Activated T-cell treated with anti-CD3 and anti-CD28 coated beads for 1 hour (primary cell): ENCODE measurements at regions not wholly inside any gene's neighbourhood (a gene's known extent, or its start where the extent isn't known, plus 50 kb on each side); places are given as distances from the start of the nearest gene placed in this dataset.

Source experiments
- DNase-seq: peaks from one replicate; pipeline ENCODE4 v3.0.0-alpha.2; 2020; ENCODE audit warnings: low read depth

DNA sequence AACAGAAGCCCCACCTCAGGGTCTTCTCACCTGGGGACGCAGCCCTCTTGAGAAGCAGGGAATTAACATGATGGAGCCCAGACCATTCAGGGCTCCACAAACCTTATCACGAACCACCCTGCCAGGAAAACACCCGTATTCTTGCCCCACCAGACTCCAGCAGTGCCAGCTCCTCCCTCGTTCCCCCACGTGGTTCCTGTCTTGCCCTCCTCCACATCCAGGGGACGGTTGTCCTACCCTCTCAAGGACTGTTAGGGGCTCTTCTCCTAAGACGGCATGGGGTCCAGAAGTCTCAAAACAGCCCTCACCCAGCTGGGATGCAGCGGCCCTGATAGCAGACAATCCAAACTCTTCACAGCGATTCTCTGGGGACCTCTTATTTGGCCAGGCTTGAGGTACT, 372.2 kb upstream of the HS6ST1 start:
- DNase-seq = no peak

DNA sequence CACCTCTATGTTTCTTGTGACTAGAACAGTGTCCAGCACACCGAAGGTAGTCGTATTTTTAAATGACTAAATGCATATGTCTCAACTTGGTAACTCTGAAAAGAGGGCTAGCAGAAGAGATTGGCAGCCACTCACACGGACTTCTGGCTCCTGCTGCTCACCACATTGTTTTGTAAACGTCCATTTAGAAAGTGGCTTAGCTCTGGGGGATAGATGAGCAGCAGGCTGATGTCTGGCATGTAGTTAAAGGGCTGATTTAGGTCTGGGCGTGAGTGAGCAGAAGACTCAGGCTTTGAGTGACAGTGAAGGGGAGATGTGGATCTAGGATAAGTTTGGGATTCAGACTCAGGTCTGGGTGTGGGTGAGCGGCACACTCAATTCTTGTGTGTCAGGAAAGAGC, 372.9 kb upstream of the HS6ST1 start:
- no peak for DNase-seq

- no peak for DNase-seq
These were observed 374.5 kb upstream of the HS6ST1 start for GRCh38 chr2:128692895-128693742.

- no peak for DNase-seq
These were observed 375.0 kb upstream of the HS6ST1 start for GRCh38 chr2:128693743-128694029.

DNA sequence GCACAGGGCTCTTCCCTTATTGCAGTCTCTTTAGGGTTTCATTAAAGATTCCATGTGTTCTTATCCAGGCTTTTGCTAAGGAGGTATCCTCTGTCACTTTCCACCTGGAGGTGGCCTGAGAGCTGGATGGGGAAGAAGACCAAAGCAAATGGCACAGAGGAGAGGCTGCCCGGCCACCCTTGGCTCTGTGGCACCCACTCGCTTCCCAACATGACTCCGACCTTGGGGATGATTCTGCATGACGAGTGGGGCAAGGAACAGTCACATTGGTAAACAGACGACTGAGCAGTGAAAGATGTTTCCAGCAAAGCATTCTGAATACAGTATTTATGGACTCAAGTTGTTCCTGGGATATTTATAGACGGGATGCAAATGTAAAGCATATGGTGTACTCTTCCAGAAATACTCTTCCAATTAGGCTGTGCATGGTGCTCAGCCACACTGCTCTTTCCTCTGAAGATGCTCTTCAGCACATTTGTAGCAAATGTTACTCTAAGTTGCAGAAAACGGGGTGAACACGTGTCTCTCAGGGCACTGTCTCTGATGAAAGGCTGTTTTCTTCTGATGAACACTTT, 377.1 kb upstream of the HS6ST1 start:
- no peak for DNase-seq

- no peak for DNase-seq
These were observed 377.8 kb upstream of the HS6ST1 start for GRCh38 chr2:128696421-128696820.

DNA sequence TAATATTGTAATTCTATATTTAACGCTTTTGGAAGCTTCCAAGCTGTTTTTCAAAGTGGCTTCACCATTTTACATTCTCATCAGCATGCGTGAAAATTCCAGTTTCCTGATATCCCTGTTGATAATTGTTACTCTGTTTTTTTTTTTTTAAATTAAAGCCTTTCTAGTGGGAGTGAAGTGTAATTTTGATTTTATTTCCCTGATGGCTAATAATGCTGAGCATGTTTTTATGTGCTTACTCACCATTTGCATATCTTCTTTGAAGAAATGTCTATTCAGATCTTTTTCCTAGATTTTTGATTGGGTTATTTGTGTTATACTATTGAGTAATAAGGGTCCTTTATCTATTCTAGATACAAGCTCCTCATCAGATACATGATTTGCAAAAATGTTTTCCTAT, 382.8 kb upstream of the HS6ST1 start:
- no peak for DNase-seq

- no peak for DNase-seq
These were observed 383.9 kb upstream of the HS6ST1 start for GRCh38 chr2:128702616-128703015.

DNA sequence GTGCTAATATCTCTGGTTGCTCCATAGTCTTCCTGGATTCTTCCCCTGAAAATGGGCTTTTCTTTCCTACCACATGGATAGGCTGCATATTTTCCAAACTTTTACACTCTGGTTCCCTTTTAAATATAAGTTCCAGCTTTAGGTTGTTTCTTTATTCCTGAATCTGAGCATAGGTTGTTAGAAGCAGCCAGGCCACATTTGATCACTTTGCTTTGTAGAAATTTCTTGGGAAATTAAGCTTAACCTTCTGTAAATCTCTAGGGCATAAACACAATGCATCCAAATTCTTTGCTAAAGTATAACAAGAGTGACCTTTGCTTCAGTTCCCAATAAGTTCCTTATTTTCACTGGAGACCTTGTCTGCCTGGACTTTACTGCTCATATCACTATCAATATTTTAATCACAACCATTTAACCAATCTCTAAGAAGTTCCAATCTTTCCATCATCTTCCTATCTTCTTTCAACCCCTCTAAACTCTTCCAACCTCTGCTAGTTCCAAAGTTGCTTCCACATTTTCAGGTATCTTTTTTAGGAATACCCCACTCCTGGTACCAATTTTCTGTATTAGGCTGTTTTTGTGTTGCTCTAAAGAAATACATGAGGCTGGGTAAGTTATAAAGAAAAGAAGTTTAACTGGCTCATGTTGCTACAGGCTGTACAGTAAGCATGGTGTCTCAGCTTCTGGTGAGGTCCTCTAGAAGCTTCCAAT, 389.6 kb upstream of the HS6ST1 start:
- no peak for DNase-seq

DNA sequence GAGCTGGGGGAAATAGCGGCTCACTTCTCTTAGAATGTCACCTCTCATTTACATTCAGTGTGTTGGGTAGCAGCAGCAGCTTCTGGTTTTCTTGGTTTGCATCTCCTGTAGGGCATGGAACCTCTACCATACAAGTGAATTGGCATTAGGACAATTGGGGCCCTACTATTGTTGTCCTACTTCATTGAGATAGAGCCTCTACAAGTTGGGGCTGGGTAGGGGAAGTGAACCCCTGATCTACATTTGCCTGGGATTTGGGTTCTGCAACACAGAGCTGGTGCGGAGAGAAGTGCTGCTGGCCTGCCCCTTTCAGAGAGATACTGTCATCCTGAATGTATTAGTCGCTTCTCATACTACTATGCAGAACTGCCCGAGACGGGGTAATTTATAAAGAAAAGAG, 391.6 kb upstream of the HS6ST1 start:
- no peak for DNase-seq

GRCh38 chr2:128710729-128711128, 392.1 kb upstream of the HS6ST1 start:
- no peak for DNase-seq

DNA sequence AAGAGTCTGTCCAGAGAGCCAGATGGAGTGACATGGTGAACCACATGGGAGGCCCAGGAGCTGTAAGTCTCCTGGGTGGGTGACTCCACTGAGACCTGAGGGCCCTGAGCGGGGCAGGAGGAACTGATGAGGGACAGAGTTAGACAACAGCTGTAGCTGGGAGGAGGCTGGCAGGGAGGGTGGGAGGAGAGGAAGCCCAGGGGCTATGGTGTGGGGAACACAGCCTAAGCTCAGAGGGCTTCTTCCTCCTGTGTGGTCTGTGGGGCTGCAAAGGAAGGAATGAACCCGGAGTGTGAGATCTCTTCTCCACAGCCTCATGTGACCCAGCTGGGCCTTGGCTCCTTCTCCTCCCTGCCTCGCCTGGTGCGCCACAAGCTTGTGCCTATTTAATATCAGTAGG, 395.6 kb upstream of the HS6ST1 start:
- DNase-seq = no peak

DNA sequence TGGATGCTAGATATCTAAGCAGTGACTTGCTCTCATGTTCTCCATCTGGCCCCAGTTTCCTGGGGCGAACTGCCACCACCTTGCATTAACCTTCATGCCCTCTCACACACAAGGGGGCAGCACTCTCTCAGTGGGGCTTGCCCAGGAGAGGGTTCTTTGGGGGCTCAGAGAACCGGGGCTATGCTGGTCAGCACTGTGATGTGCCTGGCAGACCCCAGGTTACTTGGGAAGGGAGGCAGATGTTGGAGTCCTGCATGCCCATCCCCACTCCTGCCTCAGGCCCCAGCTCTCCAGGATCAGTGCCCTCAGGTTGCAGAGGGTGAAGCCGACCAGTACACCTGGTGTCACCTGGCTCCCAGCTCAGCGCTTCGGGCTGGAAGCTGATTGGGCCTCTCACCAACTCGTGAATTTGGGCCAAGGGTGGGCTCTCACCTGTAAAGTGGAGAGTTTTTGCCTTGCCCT, 396.2 kb upstream of the HS6ST1 start:
- no peak for DNase-seq

- DNase-seq = no peak
These were observed 396.7 kb upstream of the HS6ST1 start for GRCh38 chr2:128715360-128715759.

DNA sequence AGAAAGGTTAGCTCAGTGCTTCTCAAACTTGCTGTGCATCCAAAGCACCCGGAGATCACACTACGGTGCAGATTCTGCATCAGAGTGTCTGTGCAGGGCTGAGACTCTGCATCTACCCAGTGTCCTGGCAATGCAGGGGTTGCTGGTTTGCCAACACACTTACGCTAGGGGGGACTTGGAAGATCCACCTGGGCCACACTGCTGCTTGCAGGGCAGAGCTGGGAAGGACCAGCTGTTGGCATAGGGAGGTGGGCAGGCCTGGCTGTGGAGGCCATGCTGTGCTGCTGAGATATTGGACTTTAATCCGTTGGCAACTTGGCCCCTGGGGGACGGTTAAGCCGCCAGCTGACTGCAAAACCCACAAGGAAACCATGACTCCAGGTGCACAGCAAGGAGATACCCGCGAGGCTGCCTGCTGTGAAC, 397.6 kb upstream of the HS6ST1 start:
- no peak for DNase-seq

DNA sequence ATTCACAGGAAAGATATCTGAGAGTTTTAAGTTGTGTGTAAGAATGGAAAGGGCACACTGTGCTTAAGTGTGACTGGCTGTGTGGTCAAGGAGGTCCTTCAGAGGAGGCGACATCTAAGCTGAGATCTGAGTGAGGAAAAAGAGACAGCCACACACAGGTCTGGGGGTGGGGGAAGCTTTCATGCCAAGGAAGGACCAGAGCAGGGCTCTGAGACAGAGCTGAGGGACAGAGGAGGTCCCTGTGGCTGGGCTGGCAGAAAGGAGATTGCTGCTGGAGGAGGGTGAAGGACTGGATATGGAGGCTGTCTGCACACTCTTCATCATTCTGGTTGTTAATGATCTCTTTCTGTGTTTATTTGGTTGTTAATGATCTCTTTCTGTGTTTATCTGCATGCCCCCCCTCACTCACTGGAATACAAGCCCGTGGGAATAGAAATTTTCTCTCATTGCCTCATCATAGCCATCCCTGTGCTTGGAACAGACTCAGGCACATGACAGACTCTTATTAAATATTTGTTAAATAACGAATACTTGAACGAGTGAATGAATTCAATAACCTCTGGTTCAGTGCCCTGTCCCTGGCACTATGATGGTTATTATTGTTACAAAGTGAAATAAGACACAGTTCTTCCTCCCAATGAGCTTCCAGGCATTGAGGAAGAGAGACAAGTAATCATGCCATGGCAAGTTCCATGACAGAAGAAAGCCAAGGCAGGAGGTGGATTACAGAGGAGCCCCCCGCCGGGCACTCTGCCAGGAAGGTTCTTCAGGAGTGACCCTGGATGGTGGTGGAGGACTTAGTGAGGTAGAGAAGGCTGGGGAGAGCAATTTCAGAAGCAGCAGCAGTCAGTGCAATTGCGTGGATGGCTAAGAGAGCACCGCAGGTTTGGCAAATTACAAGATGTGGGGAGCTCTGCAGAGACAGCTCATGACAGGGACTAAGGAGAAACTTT, 399.4 kb upstream of the HS6ST1 start:
- no peak for DNase-seq

- no peak for DNase-seq
These were observed 401.7 kb upstream of the HS6ST1 start for GRCh38 chr2:128720080-128721022.

GRCh38 chr2:128721096-128721495, 402.4 kb upstream of the HS6ST1 start:
- DNase-seq = no peak

DNA sequence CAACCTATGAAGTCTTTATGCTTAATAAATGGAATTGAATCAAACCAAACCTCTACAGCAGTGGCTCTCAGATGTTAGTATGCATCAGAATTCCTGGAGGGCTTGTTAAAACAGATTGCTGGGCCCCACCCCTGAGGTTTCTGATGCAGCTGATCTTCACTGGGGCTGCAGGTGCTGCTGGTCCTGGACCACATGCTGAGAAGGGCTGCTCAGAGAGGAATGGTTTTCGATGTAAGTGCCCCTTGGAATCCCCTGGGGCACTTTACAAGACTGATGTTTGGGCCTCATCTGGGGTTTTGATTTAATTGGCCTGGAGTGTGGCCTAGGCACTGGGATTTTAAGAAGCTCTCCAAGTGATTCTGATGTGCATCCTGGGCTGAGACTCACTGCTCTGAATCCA, 403.8 kb upstream of the HS6ST1 start:
- DNase-seq = no peak

DNA sequence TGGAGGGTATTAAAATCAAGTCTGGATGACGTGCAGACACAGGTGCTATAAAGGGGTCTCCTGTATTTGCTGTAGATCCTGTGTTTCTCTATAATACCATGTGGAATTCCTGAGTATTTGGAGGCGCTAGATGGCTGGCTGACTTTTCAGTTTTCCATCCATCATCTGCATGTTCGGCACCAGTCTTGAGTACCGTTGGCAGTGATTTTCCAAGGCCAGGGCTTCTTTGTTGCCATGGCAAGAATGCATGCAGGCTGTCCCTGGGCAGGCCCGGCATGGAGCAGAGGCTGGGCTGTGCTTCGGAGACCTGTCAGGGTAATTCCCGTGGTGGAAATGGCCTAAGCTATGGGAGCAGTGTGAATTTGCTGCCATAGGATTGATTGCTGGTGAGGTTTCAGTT, 405.9 kb upstream of the HS6ST1 start:
- no peak for DNase-seq

GRCh38 chr2:128724972-128725371, 406.3 kb upstream of the HS6ST1 start:
- no peak for DNase-seq
